Activated naive CD8-positive, alpha-beta T cell treated with anti-CD3 and anti-CD28 coated beads, Interleukin-2, amount 50 U/mL, for 24 hours (primary cell): ENCODE measurements at regions not wholly inside any gene's neighbourhood (a gene's known extent, or its start where the extent isn't known, plus 50 kb on each side); places are given as distances from the start of the nearest gene placed in this dataset.

Experiments
- ATAC-seq: fragments of 150-1000 bp; cut with Tn5 transposase; one replicate; pipeline ENCODE4 v1.10.0; 2021
- DNase-seq: peaks from one replicate; pipeline ENCODE4 v3.0.0; 2021
- H3K27ac Mint-ChIP-seq: one replicate; pipeline ENCODE4 v1.8.0; 2021; ENCODE audit warnings: mild to moderate bottlenecking, mixed read lengths
- H3K27me3 Mint-ChIP-seq: one replicate; pipeline ENCODE4 v1.8.0; 2021; ENCODE audit warnings: mixed read lengths
- H3K36me3 Mint-ChIP-seq: one replicate; pipeline ENCODE4 v1.8.0; 2021; ENCODE audit warnings: low read depth, mixed read lengths
- H3K4me1 Mint-ChIP-seq: one replicate; pipeline ENCODE4 v1.8.0; 2021; ENCODE audit warnings: mixed read lengths
- H3K4me3 Mint-ChIP-seq: one replicate; pipeline ENCODE4 v1.8.0; 2021; ENCODE audit warnings: mild to moderate bottlenecking, moderate library complexity, mixed read lengths
- H3K9me3 Mint-ChIP-seq: one replicate; pipeline ENCODE4 v1.8.0; 2021; ENCODE audit warnings: mixed read lengths

DNA sequence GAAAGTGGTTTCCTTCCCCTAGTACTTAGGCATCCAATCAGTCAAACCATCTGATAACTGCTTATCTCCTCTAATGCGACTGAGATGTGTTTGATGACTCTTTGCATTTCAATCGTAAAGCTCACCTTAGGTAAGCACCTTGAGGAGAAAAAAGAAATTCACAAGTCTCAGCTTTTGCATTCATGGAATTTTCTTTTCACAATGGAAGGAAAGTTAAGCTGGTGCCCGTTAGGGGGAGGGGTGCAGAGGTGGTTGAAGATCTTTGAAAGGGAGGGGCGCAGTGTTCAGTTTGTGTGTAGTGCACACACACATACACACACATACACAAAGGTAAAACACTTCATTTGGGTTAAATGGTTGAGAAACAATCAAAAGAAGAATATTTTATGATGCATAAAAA, 87.1 kb upstream of the SALL4 start:
- no peak overlapping the region for H3K4me3 Mint-ChIP-seq
- no peaks in the 10 kb centered on the region for H3K4me1 Mint-ChIP-seq
- ATAC-seq (no peak), DNase-seq (no peak)
- H3K9me3 Mint-ChIP-seq = no peaks in the 10 kb centered on the region
- peaks cover 3% of the 10 kb centered on the region for H3K27me3 Mint-ChIP-seq
- H3K27ac Mint-ChIP-seq = no peak overlapping the region
- H3K36me3 Mint-ChIP-seq = no peaks in the 10 kb centered on the region

- ATAC-seq (no peak), DNase-seq (no peak)
- peaks cover 1% of the 10 kb centered on the region for H3K27me3 Mint-ChIP-seq
- H3K4me3 Mint-ChIP-seq = no peak overlapping the region
- no peak overlapping the region for H3K27ac Mint-ChIP-seq
- H3K36me3 Mint-ChIP-seq = no peaks in the 10 kb centered on the region
- H3K9me3 Mint-ChIP-seq = no peaks in the 10 kb centered on the region
- H3K4me1 Mint-ChIP-seq = no peaks in the 10 kb centered on the region
These were observed 86.0 kb upstream of the SALL4 start for GRCh38 chr20:51888291-51888690.

DNA sequence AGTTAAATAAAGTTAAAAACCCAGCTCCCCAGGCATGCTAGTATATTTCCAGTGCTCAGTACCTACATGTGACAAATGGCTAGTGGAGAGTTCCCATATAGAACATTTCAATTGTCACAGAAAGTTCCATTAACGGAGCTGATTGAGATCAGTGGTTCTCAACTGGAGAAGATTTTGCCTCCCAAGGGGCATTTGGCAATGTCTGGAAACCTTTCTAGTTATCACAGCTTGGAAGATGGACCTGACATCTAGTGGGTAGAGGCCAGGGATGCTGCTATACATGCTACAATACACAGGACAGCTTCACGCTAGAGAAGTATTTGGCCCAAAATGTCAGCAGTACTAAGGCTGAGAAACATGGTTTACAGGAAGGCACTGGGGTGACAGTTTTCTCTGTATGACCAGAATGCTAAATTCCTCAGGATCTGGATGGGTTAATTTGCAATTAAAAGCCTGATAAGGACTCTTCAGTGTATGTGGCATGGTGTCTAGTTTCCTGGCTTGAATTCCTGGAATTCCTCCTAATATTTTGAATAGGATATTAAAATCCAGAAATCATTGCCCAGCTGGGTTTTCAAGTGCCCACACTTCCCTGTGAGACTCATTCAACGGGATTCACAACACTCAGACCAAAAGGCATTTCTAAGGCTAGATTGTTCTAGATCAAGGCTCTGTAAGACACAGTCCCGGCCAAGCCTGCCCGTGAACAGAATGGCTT, 84.7 kb upstream of the SALL4 start:
- H3K27ac Mint-ChIP-seq = no peak overlapping the region
- ATAC-seq = no peak
- H3K4me3 Mint-ChIP-seq = no peak overlapping the region
- no peaks in the 10 kb centered on the region for H3K36me3 Mint-ChIP-seq
- DNase-seq = no peak
- H3K27me3 Mint-ChIP-seq = peaks cover 1% of the 10 kb centered on the region
- no peaks in the 10 kb centered on the region for H3K9me3 Mint-ChIP-seq
- H3K4me1 Mint-ChIP-seq = no peaks in the 10 kb centered on the region

- Mint-ChIP-seq H3K4me3 (no peak overlapping the region), H3K9me3 (no peaks in the 10 kb centered on the region), H3K4me1 (no peaks in the 10 kb centered on the region), H3K27me3 (peaks cover 5% of the 10 kb centered on the region), H3K36me3 (no peaks in the 10 kb centered on the region), H3K27ac (no peak overlapping the region)
- DNase-seq = no peak
- no peak for ATAC-seq
These were observed 84.0 kb upstream of the SALL4 start for GRCh38 chr20:51886341-51886740.

DNA sequence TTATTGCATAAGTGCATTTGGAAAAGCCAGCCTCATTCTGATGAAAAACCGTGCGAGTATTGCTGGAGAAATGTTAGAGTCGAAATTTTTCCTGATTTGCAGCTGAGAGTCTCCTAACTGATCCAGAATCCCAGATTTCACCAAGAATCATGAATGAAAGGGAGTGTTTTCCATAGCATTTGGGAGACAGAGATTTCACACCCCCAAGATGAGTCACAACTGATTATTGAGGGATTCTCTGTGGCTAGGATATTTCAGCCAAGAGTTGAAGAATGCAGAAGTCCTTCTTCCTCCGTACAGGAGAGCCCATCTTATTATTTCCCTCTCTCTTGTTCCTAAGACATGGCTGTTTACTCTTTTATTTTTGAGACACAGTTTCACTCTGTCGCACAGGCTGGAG, 82.2 kb upstream of the SALL4 start:
- Mint-ChIP-seq H3K9me3 (no peaks in the 10 kb centered on the region), H3K27ac (no peak overlapping the region), H3K27me3 (peaks cover 11% of the 10 kb centered on the region), H3K36me3 (no peaks in the 10 kb centered on the region), H3K4me3 (no peak overlapping the region), H3K4me1 (no peaks in the 10 kb centered on the region)
- DNase-seq (no peak), ATAC-seq (no peak)

DNA sequence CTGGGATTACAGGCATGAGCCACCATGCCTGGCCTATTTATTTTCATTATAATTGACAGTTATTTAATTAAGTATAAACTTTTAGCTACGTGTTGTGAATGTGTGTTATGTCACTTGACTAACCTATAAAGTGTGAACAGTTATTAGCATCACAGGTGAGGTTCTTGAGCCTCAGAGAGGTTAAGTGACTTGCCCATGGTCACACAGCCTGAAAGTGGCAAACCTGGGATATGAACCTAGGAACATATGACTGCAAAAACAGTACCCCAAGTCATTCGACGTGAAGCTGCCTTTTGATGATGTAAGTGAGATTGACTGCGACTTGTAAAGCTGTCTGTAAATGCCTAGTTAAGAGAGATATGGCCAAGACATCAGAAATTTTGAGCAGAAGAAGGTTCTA, 77.9 kb upstream of the SALL4 start:
- Mint-ChIP-seq H3K4me3 (no peak overlapping the region), H3K4me1 (no peaks in the 10 kb centered on the region), H3K36me3 (no peaks in the 10 kb centered on the region), H3K27me3 (peaks cover 17% of the 10 kb centered on the region), H3K27ac (no peak overlapping the region), H3K9me3 (no peaks in the 10 kb centered on the region)
- ATAC-seq (no peak), DNase-seq (no peak)

DNA sequence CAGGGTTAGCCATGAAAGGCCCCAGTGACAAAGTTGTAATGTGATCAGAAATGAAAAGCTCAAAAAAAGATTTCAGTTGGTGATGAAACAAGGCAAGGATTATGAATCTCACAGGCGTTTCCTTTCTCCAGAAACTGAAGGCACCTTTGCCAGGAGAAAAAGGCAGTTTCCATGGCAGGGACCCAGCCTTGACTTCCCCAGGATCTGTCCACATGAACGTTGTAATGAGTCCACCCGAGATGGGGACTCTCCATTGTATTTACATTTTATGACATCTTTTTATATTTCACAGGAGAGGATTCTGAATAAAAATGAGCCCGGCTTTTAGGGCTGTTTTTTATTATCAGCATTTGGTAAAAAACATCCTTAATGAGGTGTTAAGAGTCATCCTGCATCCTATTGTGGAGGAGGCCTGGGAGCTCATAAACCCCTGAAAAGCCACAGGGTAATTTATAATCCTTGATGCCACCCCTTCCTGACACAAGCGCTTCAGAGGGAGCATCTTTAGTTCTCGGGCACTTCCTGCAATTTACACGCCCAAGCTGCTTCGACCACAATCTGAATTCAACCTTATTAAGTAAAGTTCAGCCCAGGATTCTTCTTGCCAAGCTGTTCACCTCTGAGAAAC, 74.1 kb upstream of the SALL4 start:
- Mint-ChIP-seq H3K36me3 (no peaks in the 10 kb centered on the region), H3K27me3 (peaks cover 16% of the 10 kb centered on the region), H3K4me1 (no peaks in the 10 kb centered on the region), H3K27ac (no peak overlapping the region), H3K4me3 (no peak overlapping the region), H3K9me3 (no peaks in the 10 kb centered on the region)
- ATAC-seq (no peak), DNase-seq (no peak)

- H3K27ac Mint-ChIP-seq = no peak overlapping the region
- peaks cover 9% of the 10 kb centered on the region for H3K27me3 Mint-ChIP-seq
- H3K4me1 Mint-ChIP-seq = no peaks in the 10 kb centered on the region
- ATAC-seq (no peak), DNase-seq (no peak)
- no peaks in the 10 kb centered on the region for H3K36me3 Mint-ChIP-seq
- no peaks in the 10 kb centered on the region for H3K9me3 Mint-ChIP-seq
- no peak overlapping the region for H3K4me3 Mint-ChIP-seq
These were observed 71.3 kb upstream of the SALL4 start for GRCh38 chr20:51873652-51874051.

- no peaks in the 10 kb centered on the region for H3K9me3 Mint-ChIP-seq
- no peak overlapping the region for H3K27ac Mint-ChIP-seq
- H3K27me3 Mint-ChIP-seq = peaks cover 8% of the 10 kb centered on the region
- H3K36me3 Mint-ChIP-seq = no peaks in the 10 kb centered on the region
- ATAC-seq = no peak
- no peaks in the 10 kb centered on the region for H3K4me1 Mint-ChIP-seq
- no peak overlapping the region for H3K4me3 Mint-ChIP-seq
- DNase-seq = no peak
These were observed 69.6 kb upstream of the SALL4 start for GRCh38 chr20:51871943-51872342.

DNA sequence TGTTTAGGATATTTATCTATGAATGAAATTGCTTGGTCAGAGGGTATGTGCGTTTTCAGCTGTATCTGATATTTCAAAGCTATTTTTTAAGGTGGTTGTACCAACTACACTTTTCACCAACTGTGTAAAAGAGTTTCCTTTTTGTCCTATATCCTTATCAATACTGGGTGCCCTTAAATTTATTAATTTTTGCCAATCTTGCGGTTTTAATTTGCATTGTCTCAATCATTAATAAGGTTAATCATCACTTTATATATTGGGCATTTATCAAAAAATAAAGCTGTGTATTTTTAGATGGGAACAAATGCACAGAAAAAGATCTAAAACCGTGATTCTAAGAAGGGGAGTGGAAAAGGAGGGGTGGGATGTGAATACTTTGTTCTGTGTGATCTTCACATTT, 66.7 kb upstream of the SALL4 start:
- Mint-ChIP-seq H3K27ac (no peak overlapping the region), H3K4me1 (no peaks in the 10 kb centered on the region), H3K4me3 (no peak overlapping the region), H3K9me3 (no peaks in the 10 kb centered on the region), H3K27me3 (peaks cover 7% of the 10 kb centered on the region), H3K36me3 (no peaks in the 10 kb centered on the region)
- DNase-seq (no peak), ATAC-seq (no peak)

DNA sequence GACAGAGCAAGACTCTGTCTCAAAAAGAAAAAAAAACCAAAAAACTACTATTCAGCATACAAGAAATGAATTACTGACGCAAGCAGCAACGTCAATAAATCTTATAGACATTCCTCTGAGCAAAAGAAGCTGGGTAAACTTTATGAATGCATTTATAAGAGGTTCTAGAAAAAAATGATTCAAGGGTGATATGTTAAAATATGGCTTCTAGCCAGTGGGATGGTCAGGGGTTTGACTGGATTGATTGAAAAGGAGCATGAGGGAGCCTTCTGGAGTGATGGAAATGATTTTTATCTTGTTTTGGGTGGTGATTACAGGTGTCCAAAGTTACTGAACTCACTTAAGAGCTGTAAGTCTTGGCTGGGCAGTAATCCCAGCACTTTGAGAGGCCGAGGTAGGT, 64.9 kb upstream of the SALL4 start:
- H3K4me3 Mint-ChIP-seq = no peak overlapping the region
- peaks cover 4% of the 10 kb centered on the region for H3K27me3 Mint-ChIP-seq
- no peaks in the 10 kb centered on the region for H3K9me3 Mint-ChIP-seq
- ATAC-seq (no peak), DNase-seq (no peak)
- H3K4me1 Mint-ChIP-seq = no peaks in the 10 kb centered on the region
- no peaks in the 10 kb centered on the region for H3K36me3 Mint-ChIP-seq
- no peak overlapping the region for H3K27ac Mint-ChIP-seq

DNA sequence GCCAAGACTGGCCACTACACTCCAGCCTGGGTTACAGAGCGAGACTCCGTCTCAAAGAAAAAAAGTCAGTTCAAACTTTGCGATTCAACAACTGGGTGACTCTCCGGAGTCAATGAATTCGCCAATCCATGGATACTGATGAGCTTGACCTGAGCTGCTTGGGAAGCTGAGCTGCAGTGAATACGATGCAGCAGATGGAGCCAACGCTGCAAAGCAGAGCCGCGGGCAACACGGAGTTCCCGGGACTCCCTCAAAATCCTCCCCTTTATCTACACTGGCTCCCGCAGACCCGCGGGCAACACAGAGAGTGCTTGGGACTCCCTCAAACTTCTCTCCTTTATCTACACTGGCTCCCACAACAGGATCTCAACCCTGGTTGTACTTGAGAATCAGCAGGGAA, 62.6 kb upstream of the SALL4 start:
- no peak overlapping the region for H3K4me3 Mint-ChIP-seq
- no peaks in the 10 kb centered on the region for H3K9me3 Mint-ChIP-seq
- DNase-seq = no peak
- no peak overlapping the region for H3K27ac Mint-ChIP-seq
- no peaks in the 10 kb centered on the region for H3K36me3 Mint-ChIP-seq
- H3K27me3 Mint-ChIP-seq = peaks cover 11% of the 10 kb centered on the region
- no peaks in the 10 kb centered on the region for H3K4me1 Mint-ChIP-seq
- ATAC-seq = no peak

DNA sequence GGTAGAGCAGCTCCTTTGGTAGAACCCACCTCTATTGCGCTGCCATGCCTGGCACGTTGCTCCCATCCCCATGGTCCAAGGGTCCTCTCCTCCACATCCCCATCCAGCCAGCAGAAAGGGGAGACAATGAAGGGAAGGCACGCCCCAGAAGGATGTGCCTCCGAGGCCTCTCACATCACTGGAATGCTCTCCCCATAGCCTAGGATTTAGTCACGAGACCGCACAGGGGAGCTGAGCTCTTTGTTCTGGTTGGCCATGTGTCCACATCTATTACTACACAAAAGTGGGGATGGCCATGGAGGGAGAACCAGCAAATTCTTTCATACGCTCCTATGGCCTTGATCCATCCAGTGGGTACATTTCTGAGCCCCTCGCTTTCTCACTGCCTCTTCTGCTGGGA, 60.5 kb upstream of the SALL4 start:
- Mint-ChIP-seq H3K4me3 (no peak overlapping the region), H3K27me3 (peaks cover 19% of the 10 kb centered on the region)

GRCh38 chr20:51861726-51862466, 59.6 kb upstream of the SALL4 start:
- Mint-ChIP-seq H3K9me3 (no peaks in the 10 kb centered on the region), H3K4me3 (no peak overlapping the region), H3K27me3 (peaks cover 18% of the 10 kb centered on the region), H3K4me1 (no peaks in the 10 kb centered on the region), H3K27ac (no peak overlapping the region), H3K36me3 (no peaks in the 10 kb centered on the region)
- no peak for ATAC-seq
- no peak for DNase-seq

More for the DNA sequence above, 60.5 kb upstream of the SALL4 start:
- no peak for DNase-seq
- Mint-ChIP-seq H3K4me1 (no peaks in the 10 kb centered on the region), H3K36me3 (no peaks in the 10 kb centered on the region), H3K9me3 (no peaks in the 10 kb centered on the region), H3K27ac (no peak overlapping the region)
- no peak for ATAC-seq
